NCI-H2196 (cell line): ENCODE measurements at regions not wholly inside any gene's neighbourhood (a gene's known extent, or its start where the extent isn't known, plus 50 kb on each side); places are given as distances from the start of the nearest gene placed in this dataset.
"Not testable (repeated sequence)": the region's sequence is repeated elsewhere in the genome, so short reads cannot be mapped to it uniquely, and the experiment has no call there.

ENCODE experiments used
- DNase-seq: peaks from one replicate; lab custom pipeline; 2025; ENCODE audit not compliant: unreplicated experiment; lab: John Stamatoyannopoulos, UW

DNA sequence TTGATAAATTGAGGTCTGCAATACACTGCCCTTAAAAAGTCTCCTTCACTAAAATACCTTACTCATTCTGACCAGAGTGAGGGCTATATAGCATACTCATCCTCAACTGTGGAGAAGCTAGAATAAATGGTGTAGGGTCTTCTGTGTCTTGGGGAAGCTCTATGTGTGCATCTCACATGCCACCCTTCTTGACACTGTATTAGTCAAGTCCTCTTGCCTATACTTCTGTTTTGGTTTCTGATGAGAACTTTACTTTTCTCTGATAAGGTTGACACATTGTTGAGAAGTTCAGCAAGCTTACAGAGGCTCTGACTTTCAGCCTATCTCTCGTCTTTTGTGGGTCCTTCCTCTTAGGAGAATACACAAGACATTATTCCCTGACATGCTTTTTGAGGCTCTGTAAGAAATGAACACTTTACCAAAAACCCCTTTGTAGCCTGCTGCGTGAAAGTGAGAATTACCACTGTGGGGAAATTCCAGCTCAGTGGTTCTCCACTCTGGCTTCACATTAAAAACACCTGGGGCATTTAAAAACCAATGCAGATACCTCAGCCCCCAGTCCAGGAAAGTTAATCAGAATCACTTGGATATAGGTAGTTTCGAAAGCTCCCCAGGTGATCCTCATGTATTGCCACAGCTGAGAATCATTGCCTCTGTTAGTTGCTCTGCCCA is 372.1 kb upstream of the HS3ST5 start:
- DNase-seq, result no peak

DNA sequence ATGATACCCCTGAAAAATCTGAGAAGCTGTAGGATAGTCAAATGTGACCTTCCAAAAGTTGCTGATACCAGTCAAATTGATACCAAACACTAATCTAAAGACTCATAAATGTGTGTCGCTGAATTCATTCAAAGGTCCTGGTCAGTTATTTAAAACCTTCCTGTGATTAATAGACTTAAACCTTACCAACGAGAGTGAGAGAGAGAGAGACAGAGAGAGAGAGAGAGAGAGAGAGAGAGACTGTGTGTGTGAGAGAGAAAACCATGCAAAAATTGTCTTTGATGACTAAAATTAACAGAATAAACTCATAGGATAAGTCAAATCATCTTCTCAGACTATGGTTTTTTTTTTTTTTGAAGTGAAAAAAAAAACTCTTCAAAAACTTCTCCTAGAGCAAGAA is 370.9 kb upstream of the HS3ST5 start:
- DNase-seq, result no peak

GRCh38 chr6:114712129-114712662 is 369.4 kb upstream of the HS3ST5 start:
- no peak for DNase-seq

DNA sequence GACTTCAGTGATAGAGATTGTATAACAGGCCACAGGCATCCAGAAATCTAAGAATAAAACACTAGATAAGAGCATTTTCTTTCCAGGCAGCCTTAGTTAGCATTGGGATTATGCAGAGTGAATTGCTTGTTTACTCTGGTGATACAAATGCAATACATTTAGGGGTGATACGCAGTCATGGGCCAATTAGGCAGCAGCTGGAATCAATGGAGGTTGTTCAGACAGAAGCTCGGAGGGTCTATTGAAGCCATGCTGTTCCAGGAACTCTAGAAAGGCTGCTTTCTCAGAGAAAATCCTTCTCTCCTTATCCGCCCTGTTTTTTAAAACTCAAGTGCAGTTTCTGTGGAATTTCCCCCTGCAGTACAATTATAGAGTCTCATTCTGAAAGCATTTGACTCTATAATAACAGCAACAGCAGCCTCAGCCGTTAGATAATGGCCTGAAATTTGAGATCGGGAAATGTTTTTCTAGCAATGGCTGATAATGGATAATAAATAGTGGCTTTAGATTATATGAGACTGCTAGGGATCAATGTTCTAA is 364.3 kb upstream of the HS3ST5 start:
- DNase-seq, result no peak

DNA sequence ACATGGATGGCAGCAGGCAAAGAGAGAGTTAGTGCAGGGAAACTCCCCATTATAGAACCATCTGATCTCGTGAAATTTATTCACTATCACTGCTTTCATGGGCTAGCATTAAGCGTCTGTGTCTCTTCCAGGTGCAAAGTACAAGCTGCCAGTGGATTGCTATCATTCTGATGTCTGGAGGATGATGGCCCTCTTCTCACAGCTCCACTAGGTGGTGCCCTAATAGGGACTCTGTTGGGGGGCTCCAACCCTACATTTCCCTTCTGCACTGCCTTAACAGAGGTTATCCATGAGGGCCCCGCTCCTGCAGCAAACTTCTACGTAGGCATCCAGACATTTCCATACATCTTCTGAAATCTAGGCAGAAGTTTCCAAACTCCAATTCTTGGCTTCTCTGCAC is 347.8 kb upstream of the HS3ST5 start:
- DNase-seq, result no peak

DNA sequence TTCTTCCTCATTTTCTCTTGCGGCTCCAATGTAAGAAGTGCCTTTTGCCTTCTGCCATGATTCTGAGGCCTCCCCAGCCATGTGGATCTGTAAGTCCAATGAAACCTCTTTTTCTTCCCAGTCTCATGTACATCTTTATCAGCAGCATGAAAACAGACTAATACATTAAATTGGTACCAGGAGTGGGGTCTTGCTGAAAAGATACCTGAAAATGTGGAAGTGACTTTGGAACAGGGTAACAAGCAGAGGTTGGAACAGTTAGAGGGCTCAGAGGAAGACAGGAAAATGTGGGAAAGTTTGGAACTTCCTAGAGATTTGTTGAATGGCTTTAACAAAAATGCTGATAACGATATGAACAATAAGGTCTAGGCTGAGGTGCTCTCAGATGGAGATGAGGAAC is 316.7 kb upstream of the HS3ST5 start:
- DNase-seq, result no peak

DNA sequence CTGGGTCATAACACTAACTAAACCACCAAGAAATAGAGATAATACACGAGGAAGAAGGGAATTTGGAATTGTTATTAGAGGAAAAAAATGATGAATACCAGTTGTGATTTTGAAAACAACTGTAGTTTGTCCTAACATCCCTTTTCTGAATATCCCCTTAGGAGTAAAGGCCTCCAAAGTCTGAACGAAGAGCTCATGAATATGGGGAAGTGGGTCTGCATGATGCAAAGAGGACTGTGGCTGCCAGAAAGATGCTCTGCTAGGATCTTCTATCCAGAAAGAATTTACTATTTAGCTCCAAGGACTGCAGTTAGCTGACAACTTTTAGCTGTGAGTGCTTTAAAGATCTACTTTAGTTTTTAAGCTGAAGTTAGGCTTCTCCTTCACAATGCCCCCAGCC is 308.8 kb upstream of the HS3ST5 start:
- no peak for DNase-seq

GRCh38 chr6:114650891-114651290 is 308.1 kb upstream of the HS3ST5 start:
- DNase-seq, result no peak

- DNase-seq, result no peak
Observed at GRCh38 chr6:114649298-114649697, 306.5 kb upstream of the HS3ST5 start.

- DNase-seq, result no peak
Observed at GRCh38 chr6:114648847-114649246, 306.0 kb upstream of the HS3ST5 start.

DNA sequence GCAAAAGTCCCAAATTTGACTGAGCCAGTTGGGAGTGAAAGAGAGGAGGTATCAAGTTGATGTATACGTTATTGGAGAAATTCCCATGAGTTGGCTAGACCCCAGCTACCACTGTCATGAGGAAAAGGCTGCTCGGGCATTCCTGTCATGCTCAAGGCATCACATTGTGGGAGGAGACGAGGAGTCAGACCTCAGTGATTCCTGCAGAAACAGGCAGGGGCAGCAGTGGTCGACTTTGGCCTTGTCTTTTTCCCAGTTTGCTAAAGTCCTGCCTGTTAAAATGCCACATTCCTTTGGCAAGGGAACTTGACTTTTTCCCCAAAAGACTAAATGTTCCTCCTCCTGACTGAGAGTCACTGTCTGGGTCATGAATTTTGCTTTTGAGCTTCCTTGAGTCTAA is 295.5 kb upstream of the HS3ST5 start:
- DNase-seq, result no peak

DNA sequence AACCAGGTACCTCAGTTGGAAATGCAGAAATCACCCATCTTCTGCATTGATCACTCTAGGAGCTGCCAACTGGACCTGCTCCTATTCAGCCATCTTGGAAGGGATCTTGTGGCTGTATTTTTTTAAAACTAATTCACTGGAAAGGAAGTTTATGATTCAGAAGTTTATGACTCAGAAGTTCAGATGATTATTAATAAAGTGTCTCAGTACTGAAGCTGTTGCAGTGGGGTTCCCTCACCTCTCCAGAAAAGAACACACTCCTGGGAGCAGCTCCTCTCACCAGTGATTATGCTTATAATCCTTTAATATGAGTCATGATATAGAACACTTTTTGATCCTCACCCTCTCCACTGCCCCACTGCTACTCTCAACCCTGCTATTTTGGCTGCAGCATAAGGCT is 291.2 kb upstream of the HS3ST5 start:
- DNase-seq, result no peak

DNA sequence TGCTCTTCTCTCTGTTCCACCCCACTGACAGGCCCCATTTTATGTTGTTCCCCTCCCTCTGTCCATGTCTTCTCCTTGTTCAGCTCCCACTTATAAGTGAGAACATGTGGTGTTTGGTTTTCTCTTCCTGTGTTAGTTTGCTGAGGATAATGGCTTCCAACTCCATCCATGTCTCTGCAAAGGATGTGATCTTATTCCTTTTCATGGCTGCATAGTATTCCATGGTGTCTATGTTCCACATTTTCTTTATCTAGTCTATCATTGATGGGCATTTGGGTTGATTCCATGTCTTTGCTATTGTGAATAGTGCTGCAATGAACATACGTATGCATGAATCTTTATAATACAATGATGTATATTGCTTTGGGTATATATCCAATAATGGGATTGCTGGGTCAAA is 283.4 kb upstream of the HS3ST5 start:
- not testable (repeated sequence) for DNase-seq

DNA sequence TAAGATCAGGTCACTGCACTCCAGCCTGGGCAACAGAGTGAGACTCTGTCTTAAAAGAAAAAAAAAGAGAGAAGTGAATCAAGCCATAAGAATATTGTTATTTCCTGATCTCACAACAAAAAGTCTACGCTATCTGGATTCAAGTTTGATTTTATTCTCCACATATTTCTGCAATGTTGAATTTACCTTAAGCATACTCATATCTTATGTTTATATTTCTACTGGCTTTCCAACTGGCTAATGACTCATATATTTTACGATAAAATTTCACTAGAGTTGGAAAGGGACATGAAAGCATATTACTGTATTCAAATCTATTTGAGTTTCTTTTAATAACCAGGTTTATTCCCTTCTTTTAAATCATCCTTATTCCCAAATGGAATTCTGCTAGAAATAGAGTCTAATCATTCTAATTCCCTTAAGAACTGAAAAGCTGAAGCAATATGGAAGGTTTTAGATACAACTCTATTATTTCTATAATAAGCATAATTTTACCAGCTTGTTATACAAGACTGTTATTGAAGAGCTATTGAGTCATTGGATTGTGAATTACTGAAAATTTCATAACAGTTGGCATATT is 276.9 kb upstream of the HS3ST5 start:
- no peak for DNase-seq

DNA sequence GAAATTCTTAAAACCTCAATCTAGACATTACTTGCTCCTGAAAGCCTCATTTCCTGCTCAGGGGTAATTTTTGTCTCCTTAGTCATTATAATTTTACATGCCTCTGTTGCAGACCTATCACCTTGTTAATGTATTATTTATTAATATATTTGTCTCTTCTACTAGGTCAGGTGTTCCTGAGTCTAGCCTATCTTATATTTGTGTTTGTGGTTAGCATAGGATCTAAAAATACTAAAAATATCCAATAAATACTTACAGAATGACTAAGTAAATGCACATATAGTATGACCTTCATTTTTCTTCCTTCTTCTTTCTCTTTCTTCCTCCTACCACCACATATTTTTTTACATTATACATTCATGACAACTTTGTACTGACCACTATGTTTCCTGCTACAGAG is 268.9 kb upstream of the HS3ST5 start:
- DNase-seq, result no peak

DNA sequence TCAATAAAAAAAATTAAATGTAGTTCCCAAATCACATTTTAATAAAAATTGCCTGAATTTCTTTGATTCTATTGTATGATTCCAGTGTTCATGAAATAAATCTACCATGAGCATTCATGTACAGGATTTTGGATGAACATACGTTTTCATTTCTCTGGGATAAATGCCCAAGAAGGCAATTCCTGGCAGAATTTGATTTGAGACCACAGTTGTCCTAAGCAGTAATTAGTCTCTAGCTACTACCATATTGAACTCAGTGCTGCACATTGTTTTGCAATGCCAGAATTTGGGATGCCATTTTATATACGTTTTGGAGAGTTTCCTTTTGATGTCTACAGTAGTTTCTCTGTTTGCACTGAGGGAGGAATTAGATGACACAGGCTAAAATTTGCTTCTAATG is 265.3 kb upstream of the HS3ST5 start:
- no peak for DNase-seq

GRCh38 chr6:114605656-114606055 is 262.8 kb upstream of the HS3ST5 start:
- DNase-seq, result no peak

DNA sequence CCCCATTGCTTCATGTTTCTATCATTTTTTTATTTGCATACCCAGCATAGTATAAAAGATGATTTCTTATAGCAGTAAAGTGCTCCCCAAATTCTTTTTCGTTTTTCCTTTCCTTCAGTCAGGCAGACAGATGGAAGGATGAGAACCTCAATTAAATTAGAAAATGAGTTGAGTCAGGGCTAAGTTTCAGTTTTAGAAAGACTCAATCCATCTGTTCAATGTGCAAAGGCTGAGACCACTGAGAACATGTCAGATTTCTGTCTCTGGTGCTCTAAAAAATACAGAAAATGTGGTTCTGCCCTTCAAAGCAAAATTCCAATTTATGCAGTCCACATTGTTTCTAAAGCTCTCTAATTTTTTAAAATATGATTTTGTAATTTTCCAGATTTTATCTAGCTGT is 257.6 kb upstream of the HS3ST5 start:
- no peak for DNase-seq

- no peak for DNase-seq
Observed at GRCh38 chr6:114595591-114595990, 252.8 kb upstream of the HS3ST5 start.

GRCh38 chr6:114595186-114595585 is 252.4 kb upstream of the HS3ST5 start:
- DNase-seq, result no peak

DNA sequence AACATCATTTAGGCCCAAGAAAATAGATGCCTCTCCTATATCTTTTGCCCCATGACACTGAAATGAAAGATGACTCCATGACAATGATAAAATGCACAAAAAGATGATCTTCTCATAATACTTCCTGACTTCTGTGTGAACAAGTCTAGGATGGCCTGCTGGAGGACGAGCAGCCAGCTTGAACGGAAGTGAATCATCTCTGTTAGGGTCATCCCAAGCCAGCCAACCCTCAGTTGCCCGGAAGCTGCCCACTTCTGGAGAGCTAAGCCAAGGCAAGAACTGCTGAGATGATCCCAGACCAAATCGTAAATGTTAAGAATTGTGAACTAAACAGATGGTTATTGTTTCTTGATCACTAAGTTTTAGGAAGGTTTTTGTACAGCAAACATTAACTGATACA is 249.7 kb upstream of the HS3ST5 start:
- no peak for DNase-seq

- no peak for DNase-seq
Observed at GRCh38 chr6:114588726-114589125, 245.9 kb upstream of the HS3ST5 start.

DNA sequence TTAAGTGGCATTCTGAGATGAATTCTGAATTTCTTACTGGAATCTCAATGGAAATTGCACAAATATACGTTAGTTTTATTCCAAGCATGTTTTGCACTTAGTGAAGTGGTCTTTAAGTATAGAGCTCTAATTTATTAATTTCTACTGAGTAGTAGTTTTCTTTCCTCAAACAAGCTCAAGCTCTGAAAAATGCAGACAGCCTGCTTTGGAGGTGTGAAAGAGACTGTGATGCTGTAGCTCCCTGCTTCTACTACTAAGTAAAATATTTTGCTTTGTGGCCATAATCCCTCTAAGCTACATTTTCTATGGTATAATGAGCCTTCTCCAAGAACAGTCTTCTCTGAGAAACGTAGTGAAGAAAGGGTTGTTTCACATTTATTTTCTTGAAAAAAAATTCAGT is 243.5 kb upstream of the HS3ST5 start:
- no peak for DNase-seq
